HG03060 (cell line): ENCODE measurements at regions not wholly inside any gene's neighbourhood (a gene's known extent, or its start where the extent isn't known, plus 50 kb on each side); places are given as distances from the start of the nearest gene placed in this dataset.

ENCODE experiments used
- ATAC-seq: cut with Tn5 transposase; IDR thresholded peaks from one replicate; pipeline ENCODE4 v1.9.1; 2021; ENCODE audit warnings: low read depth, moderate number of reproducible peaks; ENCODE audit not compliant: unreplicated experiment

DNA sequence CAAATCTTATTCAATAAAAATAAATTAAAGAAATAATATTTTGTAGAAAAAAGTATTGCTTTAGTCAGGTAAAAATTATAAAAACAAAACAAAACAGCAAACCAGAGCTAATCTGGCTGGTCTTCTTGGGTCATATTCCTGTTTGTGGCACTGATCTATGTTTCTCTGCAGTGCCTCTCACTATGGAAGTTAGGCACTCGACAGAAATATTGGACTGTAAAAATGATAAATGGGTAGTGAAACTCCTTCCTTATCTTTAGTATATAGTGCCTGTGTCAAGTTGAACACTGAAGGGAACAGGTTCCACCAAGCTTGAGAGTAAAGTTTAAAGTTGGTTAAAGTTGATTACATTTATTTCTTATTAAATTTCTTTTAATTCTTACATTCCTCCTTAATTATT, 1195.6 kb upstream of the GBE1 start:
- ATAC-seq, result no peak

DNA sequence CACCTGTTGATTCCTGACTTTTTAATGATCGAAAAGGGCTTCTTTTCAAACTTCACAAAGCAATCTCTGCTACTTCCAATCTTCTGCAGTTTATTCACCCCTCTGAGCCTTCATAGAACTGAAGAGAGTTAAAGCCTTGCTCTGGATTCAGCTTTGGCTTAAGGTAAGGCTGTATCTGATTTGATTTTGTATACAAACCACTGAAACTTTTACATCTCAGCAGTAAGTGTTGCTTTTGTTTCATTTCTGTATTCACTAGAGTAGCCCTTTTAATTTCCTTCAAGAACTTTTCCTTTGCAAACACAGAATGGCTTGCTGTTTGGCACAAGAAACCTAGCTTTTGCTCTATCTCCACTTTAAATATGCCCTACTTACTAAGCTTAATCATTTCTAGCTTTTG, 1193.0 kb upstream of the GBE1 start:
- ATAC-seq, result no peak

DNA sequence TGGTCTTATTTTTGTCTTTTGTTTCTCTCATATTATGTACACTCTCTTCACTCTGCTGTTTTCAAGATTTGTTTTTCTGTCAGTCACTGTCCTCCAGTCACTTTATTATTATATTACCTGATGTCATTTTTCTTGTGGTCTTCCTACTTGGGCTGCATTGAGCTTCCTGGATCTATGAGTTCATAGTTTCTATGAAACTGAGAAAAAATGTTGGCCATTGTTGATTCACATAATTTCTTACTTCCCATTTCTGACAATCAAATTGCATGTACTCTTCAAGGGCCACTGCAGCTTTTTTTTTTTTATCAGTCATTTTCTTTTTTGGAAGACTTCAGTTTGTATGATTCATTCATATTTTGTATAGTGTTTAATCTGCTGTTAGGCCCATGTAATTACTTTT, 1180.6 kb upstream of the GBE1 start:
- ATAC-seq, result no peak

DNA sequence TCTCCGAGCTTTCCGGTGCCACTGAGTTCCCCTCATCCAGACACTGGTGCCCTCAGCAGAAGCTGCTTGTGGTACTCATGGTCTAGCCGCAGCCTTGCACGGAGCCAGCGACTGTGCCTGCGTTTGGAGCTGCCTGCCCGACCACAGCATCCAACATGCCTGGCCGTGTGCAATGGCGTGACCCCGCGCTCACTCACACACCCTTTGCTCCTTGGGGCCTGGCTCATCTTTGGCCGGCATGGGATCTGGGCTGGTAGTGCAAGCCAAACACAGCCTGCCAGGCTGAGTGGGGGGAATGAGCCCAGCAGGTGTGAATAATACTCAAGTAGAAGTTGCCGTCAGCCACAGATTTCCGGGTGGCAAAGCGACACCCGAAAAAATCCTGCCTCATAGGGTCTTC, 1178.7 kb upstream of the GBE1 start:
- no peak for ATAC-seq

DNA sequence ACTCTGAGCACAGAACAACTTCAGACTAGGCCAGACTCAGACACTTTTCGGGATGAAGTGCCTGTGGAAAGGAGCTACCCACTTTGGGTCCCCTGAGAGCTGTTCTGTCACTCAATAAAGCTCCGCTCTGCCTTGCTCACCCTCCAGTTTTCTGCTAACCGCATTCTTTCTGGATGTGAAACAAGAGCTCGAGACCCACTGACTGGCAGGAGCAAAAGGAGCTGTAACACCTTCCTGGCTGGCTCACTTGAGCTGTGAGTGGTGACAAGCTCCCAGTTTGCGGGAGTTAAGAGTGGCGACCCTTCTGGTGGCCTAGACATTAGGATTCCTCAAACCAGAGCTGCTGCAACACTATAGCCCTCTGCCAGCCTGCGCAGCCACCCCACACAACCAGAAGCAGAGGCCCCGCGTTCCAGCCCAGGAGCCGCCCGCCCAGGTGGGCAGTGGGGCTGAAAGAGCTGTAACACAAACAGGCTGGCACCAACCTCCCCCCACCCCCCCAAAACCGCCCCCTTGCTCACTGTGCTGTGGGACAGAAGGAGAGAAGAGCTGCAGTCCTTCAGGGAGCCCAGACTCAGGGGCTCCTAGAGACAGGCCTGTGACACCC, 1178.1 kb upstream of the GBE1 start:
- ATAC-seq, result no peak

DNA sequence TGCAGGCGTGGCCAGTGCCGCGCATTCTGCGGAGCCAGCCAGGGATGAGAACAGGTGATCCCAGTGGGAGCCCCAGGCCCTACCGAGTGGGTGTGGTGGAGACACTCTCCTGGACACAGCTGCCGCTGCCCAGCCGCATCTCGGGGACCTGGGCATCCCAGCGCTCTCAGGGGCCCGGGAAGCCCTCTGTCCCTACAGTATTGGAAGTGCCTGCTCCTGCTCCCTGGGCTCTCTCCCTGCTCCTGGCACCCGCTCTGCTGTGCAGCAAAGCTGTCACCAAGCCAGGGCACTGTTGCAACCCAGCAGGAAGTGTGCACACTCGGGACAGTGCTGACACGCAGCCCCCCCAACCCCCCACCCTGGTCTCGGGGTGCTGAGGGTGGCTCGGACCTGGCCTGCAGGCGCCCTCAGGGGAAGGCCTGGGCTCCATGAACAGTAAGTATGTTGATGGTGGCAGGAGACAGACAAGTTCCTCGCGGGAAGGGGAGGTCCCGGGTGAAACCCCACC, 1177.4 kb upstream of the GBE1 start:
- no peak for ATAC-seq

DNA sequence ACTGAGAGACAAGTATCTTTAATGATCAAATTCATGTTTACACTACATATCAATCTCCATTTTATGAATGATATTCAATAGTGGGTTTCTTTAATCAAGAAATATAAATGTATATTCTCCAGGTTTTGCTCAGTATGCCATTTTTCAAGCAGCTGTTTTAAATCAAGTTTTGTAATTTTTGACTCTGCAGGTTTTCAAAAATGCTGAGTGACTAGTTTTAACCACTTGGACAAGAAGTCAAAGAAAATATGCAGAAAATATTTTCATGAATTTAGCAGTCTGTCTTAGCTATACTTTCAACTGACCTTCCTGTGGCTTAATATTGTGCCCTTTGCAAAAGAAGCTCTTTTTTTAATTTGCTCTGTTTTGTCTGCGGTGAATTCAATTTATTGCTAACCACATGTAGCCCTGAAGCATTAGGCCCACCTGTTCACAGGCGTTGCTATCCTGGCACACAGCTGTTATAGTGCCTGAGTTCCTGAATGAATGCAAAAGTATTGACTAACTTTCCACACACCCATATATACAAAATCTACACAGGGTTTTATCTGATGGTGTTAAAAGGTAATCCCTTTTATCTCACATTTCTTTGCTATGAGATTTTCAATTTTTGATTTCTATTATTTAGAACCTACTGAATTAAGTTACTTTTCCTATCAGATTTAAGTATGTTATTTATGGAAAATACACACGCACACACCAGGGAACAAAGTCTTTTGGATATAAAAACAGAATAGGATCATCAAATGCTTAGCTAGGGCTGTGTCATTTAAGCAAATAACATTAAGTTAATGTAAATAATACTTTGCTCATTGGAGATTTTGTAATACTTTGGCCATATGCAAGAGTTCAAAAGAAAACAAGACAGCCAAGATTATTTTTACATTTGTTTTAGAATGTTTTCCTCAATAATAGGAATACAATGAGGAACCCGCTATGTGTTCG, 1166.1 kb upstream of the GBE1 start:
- ATAC-seq, result no peak

DNA sequence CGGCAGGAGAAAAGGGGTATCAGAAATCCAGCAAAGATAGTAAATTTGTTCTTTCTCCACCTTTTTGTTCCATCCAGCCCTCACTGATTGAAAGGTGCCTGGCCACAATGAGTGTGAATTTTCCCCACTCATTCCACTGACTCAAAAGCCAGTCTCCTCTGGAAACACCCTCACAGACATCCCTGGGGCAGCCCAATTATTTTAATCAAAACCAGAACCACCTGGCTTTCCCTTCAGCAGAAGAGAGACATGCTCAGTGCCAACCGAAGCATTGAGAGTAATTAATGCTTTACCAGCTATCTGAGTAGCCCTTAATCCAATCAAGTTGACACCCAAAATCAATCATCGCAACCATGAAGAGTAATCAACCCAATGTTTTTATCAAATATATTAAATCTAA, 1129.6 kb upstream of the GBE1 start:
- no peak for ATAC-seq

DNA sequence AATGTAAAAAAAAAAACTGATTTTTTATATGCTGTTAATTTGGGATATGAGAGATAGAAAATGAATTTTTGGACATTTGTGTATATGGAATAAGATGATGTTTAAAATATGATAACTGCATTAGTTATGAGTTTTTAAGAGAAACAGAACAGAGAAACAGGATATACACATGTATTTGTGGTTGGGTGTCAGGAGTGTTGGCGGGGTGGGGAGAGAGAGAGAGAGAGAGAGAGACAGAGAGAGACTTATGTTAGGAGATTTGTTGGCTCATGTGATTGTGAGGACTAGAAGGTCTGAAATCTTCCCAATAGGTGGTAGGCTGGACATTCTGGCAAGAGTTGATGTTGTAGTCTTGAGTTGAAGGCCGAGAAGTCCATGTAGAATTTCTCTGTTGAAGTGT, 1121.6 kb upstream of the GBE1 start:
- ATAC-seq, result no peak

DNA sequence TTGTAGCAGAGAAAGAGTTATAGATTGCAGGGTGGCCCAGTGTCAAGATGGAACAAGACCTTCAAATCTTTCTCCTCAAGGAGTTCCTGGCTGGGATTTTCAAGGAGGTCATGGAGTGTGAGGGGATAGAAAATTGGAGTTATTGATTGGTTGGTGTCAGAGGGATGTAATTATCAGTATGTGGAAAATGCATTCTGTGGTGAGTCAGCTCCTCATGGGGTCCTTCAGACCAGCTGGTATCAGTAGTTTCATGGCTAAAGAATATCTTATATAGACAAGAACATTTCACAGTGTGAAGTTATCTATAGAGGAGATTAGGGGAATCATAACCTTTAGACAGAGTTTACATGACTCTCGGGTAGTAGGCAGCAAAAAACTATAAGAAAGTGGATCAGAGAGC, 1114.0 kb upstream of the GBE1 start:
- no peak for ATAC-seq

DNA sequence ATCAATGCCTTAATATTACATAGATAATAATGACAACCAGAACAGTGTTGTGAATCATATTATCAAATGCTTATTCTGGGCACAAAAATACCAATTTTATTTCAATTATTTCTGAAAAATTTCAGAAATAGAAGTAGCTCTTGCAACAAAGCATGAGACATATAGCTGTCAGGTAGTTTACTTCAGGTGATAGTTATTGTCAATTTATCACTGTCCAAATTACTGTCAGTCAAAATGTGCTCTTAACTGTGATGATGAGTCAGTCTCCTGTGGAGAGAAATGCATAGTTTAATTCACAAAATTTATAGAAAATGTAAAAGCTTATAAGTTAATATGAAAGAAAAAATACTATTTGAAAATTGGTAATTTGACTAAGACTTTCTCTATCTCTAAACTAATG, 1078.4 kb upstream of the GBE1 start:
- ATAC-seq, result no peak

DNA sequence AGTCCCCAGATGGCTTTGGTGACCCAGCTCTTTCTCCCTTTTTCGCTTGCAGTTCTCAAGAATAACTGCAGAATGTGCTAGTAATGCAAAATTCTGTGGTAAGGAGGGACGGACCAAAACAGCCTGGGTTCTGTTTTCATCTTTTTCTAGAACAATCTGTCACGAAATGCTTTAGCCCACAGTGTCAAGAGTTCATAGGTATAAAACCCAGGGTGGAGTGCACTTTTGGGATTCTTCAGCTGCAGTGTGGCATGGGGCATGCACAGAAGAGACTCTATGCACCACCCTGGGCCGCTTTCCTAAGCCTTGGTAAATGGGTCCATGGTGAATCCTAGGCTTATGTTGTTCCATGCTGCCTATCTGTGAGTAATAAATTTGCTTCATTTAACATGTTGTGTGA, 1072.7 kb upstream of the GBE1 start:
- no peak for ATAC-seq

DNA sequence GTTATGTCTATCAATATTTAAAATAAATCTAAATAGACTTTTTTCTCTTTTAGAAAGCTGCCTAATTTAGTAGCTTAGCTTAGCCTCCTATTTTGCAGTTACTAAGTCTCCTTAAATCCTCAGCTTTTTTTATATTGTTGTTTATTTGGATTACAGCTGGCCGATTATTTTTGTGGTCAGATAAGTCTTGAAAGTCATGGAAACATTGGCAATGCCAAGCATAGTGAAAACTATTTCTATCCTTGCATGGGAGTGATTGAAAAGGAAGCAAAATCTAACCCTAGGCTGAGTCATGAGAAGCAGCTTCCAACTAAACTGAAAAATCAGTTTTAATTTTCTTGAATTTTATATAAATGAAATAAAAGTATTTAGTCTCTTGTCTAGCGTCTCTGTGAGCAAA, 1063.0 kb upstream of the GBE1 start:
- ATAC-seq, result no peak

DNA sequence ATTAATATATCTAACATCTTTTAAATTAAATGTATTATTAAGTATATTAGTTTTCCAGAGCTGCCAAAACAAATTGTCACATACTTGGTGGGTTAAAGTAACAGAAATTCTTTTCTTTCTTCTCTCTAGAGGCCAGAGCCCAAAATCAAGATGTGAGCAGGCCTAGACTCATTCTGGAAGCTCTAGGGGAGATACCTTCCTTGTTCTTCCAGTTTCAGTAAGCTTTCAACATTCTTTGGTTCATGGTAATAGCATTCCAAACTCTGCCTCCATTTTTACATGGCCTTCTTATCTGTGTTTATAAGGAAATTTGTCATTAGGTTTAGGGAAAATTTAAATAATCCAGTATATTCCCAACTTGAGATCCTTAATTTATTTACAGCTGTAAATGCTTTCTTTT, 1054.6 kb upstream of the GBE1 start:
- ATAC-seq, result no peak

DNA sequence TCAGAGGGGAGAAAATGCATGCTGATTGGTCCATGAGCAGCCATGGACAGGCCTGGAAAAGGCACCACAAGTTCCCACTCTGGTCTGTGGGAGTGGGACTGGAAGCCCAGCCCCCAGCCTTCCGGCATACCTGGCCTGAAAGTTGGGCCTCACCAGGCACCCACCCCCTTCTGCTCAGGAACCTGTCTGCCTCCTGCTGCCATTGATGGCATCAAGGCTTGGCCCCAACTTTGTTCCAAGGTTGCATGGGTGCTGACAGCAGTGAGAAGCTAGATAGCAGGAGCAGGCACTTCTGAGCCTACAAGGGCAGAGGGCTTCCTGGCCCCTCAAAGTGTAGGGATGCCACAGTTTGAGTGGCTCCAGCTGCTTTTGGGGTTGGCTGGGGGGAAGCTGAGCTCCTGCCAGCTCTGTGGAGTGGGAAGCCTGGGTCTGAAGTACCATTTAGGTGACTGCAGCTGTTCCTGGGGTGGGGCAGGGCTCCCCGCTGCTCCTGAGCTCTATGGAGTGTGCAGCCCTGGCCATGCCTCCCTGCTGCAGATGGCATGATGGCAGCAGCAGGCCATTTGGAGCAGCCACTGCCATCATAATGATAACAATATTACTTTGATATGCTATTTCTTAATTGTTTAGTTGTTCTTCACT, 1054.1 kb upstream of the GBE1 start:
- ATAC-seq, result no peak

DNA sequence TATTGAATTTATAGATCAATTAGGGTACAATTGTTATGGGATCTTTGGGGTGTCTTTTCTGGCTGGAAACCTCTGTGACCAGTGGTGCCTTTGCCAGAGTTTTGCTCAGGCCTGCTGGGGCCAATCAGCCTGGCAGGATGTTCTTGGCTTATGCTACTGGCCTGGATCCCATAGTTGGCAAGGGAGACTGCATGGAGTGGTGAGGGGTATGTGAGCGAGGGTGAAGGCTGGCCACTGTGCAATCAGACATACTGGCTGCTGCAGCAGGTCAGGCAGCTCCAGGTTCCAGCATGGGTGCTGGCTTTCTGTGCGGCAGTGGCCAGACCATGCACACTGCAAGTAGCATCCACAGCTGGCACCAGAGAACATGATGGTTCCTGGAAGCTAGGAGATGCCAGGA, 1053.2 kb upstream of the GBE1 start:
- ATAC-seq, result no peak

DNA sequence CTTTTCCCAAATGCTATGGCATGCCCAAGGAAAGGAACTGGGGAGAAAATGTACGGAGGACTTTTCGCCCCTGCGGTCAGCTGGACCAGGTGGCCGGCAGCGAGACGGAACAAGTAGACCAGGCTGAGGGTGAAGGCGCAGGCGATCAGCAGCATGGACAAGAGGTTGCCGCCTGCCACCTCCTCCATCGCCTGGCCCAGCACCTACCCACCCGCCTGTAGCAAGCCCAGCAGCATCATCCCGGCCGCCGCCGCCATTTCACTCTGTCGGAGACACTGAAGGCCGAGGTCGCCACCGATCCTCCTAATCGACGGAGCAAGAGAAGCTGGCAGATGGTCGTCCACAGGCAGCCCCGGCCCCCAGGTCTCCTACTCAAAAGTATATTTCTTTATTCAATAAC, 1046.3 kb upstream of the GBE1 start:
- ATAC-seq, result no peak

DNA sequence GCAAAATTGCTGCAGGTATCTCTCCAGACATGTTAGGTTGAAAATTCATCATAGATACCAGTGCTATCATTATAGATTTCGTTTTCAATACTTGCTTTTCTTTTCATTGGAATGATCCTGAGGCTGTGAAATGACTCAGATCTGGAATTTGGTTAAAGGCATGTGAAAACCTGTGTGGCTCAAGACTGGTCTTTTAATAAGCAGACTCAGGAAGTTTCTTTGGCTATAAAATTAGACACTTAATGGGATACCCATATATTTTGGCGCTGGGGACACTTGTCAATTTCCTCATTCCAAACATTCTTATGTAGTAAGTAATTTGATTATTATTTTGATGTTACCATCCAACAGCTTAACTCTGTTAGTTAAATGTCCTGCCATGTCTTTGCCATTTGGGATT, 1041.1 kb upstream of the GBE1 start:
- no peak for ATAC-seq

DNA sequence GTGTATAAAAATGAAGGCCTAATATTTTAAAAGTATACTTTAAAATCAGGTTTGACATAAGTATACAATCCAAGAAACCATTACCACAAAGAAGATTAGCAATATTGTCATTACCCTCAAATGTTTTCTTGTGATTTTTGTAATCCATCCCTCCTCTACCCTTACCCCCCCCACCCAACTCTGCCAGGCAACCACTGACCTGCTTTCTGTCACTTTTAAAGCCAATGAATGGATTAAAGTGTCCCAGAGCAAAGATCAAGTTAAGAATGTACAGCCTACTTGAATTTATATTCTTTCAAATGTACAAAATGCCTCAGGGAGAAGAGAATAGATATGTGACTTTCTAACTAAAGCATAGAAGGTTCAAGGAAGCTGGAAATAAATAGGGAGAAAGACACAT, 1038.8 kb upstream of the GBE1 start:
- ATAC-seq, result no peak

DNA sequence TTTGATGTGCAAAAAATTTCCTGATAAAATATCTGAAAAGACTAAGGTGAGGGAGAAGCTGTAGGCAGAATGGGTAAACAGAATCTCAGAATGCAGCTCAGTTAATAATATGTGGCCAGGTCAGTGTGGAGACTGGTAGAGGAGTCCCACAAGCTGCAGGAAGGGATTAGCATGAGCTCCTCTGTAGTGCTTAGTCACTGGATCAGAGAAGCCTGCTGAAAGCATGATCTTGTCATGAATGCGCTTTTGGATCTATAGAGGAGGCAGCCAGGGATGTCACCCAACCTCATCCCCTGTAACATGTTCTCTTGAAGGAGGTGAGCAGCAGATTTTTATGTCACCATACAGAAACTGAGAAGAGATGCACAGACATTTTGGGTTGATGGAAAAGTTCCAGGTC, 1035.3 kb upstream of the GBE1 start:
- no peak for ATAC-seq

DNA sequence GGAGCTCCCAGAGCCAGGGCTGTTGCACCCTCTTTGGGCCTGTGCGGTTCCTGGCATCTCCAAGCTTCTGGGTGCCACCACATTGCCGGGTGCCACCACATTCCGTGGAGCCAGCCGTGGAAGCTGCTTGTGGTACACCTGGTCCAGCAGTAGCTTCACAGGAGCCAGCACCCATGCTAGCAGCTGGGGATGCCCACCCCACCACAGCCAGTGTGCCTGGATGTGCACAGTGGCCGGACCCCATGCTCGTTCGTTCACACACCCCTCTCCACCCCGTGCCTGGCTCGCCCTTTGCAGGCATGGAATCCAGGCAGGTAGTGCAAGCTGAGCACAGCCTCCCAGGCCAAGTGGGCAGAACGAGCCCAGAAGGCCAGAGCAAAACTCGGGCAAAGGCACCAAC, 1029.8 kb upstream of the GBE1 start:
- no peak for ATAC-seq
